HG02852 (cell line): ENCODE measurements at regions not wholly inside any gene's neighbourhood (a gene's known extent, or its start where the extent isn't known, plus 50 kb on each side); places are given as distances from the start of the nearest gene placed in this dataset.

Experiments used
- ATAC-seq: cut with Tn5 transposase; IDR thresholded peaks from one replicate; pipeline ENCODE4 v1.9.1; 2021; ENCODE audit warnings: mild to moderate bottlenecking, moderate library complexity; ENCODE audit not compliant: unreplicated experiment

DNA sequence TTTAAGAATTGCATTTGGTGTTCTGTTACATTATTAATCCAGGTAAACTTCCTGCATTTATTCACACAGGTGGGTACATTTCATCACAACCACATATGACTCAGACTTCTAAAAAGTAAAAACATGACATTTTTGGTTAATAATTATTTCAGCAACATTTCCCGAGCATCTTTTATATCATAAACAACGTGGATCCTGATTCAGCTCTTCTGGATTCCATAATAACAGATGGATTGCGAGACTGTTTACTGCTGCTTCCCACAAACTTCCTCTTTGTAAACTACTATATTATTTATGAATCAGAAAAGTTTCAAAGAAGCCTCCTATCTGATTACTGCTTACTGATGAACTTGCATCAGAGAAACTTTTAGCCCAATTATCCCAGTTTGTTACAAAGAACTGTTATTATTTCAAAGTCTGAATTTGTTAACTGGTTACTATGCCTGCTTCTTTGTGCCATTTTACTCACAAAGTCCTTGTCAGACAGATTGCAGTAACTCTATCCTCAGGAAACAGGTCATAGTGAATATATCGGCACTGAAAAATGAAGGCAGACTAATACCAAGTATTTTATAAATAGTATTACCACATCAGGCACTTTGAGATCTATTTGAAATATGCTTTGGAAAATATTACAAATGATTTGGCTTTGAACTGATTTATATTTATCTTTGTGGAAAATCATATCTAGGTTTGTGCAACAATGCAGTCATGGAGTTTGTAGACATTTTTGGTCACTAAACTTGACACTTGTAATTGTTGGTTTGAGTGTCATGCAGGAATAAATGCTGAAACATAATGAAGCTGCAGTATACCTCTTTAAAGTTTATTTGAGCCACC is 511.6 kb downstream of the PLCL1 start:
- ATAC-seq: no peak

DNA sequence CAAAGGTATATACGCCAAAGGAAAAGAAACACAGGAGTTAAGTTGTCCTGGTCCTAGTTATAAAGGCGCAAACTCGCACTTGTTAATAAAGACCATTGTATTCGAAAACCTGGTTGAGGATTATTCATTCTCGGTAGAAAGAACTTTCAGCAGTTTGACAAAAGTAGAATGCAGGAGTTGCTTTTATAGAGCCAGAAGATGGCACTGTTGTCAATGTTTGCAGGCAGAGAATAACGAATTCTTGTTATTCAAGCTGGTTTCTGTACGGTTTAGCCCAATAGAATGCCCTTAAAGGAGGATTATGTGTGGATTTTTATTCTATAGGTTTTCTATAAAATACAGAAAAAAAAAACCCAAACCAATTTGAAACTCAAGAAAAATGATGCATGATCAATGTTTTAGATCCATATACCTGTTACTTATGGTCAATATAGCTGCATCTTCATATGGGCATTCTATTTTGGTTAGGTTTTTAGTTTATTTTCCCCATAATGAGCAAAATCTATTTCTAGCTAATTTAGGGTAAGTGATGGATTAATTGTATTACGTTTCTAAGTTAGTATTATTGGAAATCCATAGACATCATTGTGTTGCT is 510.3 kb downstream of the PLCL1 start:
- peak; percentile 60 for ATAC-seq

- no peak for ATAC-seq
These were observed 508.4 kb downstream of the PLCL1 start for GRCh38 chr2:198312596-198313483.

- no peak for ATAC-seq
These were observed 506.6 kb downstream of the PLCL1 start for GRCh38 chr2:198311020-198311419.

DNA sequence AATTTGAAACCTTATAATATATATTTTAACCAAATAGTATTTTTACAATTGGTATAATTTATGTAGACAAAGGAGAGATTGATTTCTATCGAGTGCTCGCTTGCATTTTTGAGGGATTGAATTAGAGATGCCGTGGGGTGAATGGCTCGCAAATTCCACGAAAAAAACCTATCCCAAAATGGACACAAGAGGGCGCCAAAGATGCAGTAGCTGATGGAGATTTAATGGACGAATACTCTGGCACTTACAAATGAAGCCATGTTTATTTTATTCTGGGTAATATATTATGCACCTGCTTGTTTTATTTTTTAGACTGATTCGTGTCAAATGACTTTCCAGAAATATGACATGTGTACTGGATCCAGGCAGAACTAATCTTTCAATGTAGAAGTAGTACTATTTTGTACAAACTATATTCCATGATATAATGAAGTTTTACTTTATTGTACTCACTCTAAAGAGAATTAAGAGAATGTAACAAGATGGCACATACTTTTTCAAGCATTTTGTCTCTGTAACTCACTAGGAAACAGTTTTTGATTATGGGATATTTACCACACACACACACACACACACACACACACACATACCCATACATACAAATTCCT is 505.4 kb downstream of the PLCL1 start:
- ATAC-seq: peak; percentile 68

- ATAC-seq: no peak
These were observed 504.7 kb downstream of the PLCL1 start for GRCh38 chr2:198309081-198309480.

DNA sequence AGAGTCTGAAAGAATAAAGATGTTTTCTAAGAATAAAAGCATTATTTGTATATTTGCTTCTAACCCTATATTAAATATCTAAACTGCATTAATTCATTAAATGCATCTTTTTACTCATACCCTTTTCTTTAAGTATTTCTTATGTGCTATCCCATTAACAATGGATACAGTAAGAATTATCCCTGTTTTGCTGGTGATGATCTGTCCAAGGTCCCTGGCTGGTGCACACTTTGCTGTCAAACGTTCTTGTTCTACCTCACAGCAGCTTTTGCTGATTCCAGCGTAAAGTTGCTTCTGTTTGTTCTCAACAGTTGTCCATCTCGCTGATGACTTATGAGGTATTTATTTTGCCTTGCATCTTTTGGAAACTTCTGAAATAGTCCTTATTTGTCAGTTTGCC is 504.0 kb downstream of the PLCL1 start:
- no peak for ATAC-seq

- no peak for ATAC-seq
These were observed 502.7 kb downstream of the PLCL1 start for GRCh38 chr2:198307093-198307492.

DNA sequence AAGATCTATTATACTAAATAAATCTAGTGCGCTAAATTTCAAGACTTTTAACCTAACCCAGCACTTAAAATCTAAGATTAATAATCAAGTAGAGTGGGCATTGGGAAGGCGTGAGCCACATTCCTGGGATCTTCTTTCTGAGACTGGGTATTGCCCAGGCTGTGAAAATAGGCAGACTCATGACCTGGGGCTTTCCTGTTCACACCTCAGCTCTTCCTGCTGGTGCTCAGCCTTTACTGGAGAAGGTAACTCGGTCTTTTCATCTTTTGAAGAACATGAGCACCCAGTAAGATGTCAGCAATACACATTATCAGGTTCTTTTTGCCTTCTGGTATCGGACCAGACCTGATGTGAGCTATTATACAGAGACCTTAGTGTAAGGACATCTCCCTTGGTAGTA is 500.5 kb downstream of the PLCL1 start:
- no peak for ATAC-seq

DNA sequence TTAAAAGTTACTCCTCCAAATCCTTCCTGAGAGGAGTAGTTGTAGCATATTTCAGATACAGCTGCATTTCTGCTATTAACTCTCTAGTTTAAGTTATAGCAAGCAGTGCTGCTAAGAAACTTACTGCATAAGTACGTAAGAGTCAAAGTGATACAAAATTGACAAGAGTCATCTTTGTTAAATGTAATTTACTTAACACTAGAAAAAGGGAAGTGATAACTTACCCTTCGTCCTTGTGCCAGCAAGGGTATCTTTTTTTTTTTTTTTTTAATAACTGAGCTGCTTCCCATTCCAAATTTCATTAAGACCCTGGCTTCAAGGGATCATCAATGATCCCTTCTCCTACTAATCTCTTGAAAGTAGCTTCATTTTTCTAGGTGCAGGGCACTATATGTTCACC is 493.0 kb downstream of the PLCL1 start:
- ATAC-seq: no peak

DNA sequence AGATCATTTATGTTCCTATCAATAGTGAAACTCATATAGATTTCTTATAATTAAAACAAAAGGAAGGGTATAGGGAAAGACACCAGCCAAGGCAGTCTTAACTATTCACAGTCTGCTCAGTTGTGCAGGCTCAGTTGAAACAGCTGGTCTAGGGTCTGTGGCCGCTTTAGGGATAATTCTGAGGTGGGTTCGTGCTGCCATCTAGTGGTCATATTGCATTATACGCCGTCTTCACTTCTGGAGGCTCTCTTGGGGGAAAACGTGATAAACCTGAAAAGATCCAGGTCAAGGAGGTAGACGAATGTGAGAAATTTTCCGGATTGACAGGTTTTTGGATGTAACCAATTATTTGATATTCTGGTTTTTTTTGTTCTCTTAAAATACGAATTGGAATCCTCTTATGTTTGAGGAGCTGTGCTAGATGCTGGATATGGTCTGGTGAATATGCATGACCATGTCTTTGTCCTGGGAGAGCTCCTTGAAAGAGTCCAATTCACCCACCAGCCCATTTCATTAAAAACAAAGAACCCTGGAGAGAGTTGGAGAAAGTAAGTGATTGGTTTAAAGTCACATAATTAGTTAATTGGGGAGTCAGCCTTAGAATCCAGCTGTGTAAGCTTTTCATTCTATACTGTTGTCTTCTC is 492.4 kb downstream of the PLCL1 start:
- peak; percentile 93 for ATAC-seq

DNA sequence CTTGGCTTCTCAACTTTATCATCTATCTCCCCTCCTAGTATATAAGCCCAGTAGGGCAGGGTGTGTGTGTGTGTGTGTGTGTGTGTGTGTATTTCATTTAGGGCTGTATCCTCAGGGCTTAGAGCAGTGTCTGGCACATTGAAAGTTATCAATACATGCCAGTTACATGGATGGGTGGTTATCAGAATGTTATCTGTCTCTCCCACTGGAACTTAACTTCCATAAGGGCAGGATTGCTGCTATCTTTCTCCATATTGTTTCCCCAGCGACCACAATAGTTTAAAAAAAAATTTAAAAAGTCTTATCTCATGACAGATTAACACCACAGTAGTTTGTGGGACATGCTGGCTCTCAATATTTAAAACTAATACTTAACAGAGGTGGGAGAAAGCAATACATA is 488.9 kb downstream of the PLCL1 start:
- no peak for ATAC-seq

DNA sequence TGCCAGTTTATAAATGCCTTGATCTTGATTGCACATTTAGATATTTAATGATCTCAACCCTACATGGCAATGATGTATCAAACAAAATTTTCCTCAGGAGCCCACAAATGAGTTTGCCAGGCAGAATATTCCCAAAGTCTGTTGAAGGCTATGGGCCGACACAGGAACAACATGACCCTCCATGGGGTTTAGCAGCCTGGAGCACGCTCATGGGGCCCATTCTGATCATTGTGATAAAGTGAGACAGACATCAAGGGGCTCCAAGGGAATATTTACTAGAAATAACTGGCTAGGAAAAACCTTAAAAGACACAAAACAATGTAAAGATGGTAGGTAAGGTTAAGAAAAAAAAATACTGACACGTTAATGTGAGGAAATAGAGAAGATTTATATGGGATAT is 485.4 kb downstream of the PLCL1 start:
- ATAC-seq: no peak

GRCh38 chr2:198287706-198288105 is 483.3 kb downstream of the PLCL1 start:
- no peak for ATAC-seq

- ATAC-seq: no peak
These were observed 480.8 kb downstream of the PLCL1 start for GRCh38 chr2:198285216-198285615.

DNA sequence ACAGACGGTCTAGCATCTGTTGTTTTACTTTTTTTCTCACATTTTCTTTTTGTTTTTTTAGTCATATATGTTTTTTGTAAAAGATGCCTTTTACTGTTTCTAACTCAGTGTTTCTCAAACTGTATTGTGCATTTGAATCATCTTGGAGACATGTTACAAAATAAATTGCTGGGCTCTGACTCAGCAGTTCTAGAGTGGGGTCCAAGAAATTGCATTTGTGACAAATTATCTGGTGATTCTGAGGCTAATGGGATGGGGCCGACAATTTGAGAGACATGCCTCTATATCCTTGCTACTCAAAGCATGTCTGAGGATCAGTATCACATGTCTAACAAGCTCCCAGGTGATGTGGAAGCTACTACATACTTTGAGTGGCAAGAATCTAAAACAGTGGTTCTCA is 478.8 kb downstream of the PLCL1 start:
- ATAC-seq: no peak

- ATAC-seq: no peak
These were observed 477.7 kb downstream of the PLCL1 start for GRCh38 chr2:198282061-198282460.

- ATAC-seq: no peak
These were observed 475.8 kb downstream of the PLCL1 start for GRCh38 chr2:198280145-198280544.

DNA sequence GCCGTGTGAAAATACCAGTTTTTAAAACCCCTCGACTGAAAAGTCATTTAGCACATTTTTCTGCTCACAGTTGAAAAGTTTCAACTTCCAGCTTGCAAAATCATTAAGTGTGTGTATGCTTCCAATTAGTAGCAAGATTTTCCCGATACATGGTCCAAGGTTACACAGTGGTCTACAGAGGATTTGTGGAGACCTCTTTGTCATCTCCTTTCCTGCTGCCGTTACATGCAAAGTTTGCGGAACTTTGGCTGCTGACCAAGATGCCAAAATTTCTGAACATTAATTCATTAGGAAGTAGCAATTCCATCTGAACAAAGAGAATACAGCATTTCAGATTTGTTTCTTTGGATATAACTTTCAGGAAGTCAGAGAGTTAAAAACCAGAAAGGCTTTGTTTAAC is 474.6 kb downstream of the PLCL1 start:
- ATAC-seq: no peak

DNA sequence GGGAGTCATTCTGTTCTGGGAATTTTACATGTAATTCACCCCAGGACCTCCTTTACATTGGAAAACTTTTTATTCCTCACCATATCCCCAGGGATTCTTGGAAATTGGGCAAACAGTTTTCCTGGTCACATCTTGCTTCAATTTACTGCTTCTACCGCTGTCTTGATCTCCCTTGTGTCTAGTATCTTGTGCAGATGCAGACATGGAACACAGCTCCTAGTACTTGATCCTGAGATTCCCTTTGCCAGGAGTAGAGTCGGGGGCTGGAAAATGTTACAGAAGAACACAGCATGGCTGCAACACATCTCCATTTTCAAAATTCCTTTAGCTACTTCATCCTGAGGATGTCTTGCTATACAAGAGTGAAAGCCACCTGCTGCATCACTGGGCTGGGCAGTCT is 472.8 kb downstream of the PLCL1 start:
- ATAC-seq: no peak

- ATAC-seq: no peak
These were observed 469.3 kb downstream of the PLCL1 start for GRCh38 chr2:198273660-198274059.
